ENCODE measurements at regions not wholly inside any gene's neighbourhood (a gene's known extent, or its start where the extent isn't known, plus 50 kb on each side); places are given as distances from the start of the nearest gene placed in this dataset.
"Not testable (repeated sequence)": the region's sequence is repeated elsewhere in the genome, so short reads cannot be mapped to it uniquely, and the experiment has no call there.

- DNase-seq (ENCODE audit: low spot score), result peak; percentile 93
Observed at GRCh38 chr5:93359296-93359959, 221.6 kb downstream of the NR2F1-AS1 start.

- no peak for DNase-seq (ENCODE audit: low spot score)
Observed at GRCh38 chr5:93358176-93358575, 222.8 kb downstream of the NR2F1-AS1 start.

- no peak for DNase-seq (ENCODE audit: low spot score)
Observed at GRCh38 chr5:93357686-93358085, 223.3 kb downstream of the NR2F1-AS1 start.

GRCh38 chr5:93355691-93356090 lies 225.3 kb downstream of the NR2F1-AS1 start:
- no peak for DNase-seq (ENCODE audit: low spot score)

- DNase-seq (ENCODE audit: low spot score), result no peak
Observed at GRCh38 chr5:93352186-93352585, 228.8 kb downstream of the NR2F1-AS1 start.

- DNase-seq (ENCODE audit: low spot score), result no peak
Observed at GRCh38 chr5:93349613-93350012, 231.4 kb downstream of the NR2F1-AS1 start.

GRCh38 chr5:93348231-93348630 lies 232.8 kb downstream of the NR2F1-AS1 start:
- no peak for DNase-seq (ENCODE audit: low spot score)

GRCh38 chr5:93346850-93347249 lies 234.2 kb downstream of the NR2F1-AS1 start:
- DNase-seq (ENCODE audit: low spot score), result not testable (repeated sequence)

- DNase-seq (ENCODE audit: low spot score), result no peak
Observed at GRCh38 chr5:93346301-93346700, 234.7 kb downstream of the NR2F1-AS1 start.

- no peak for DNase-seq (ENCODE audit: low spot score)
Observed at GRCh38 chr5:93343570-93343969, 237.4 kb downstream of the NR2F1-AS1 start.

- DNase-seq (ENCODE audit: low spot score), result no peak
Observed at GRCh38 chr5:93342563-93343061, 238.4 kb downstream of the NR2F1-AS1 start.

- no peak for DNase-seq (ENCODE audit: low spot score)
Observed at GRCh38 chr5:93340881-93341280, 240.1 kb downstream of the NR2F1-AS1 start.

GRCh38 chr5:93337138-93337537 lies 243.9 kb downstream of the NR2F1-AS1 start:
- no peak for DNase-seq (ENCODE audit: low spot score)

- no peak for DNase-seq (ENCODE audit: low spot score)
Observed at GRCh38 chr5:93336330-93337110, 244.5 kb downstream of the NR2F1-AS1 start.

- no peak for DNase-seq (ENCODE audit: low spot score)
Observed at GRCh38 chr5:93331863-93332262, 249.2 kb downstream of the NR2F1-AS1 start.

- no peak for DNase-seq (ENCODE audit: low spot score)
Observed at GRCh38 chr5:93331241-93331640, 249.8 kb downstream of the NR2F1-AS1 start.

GRCh38 chr5:93330506-93330905 lies 250.5 kb downstream of the NR2F1-AS1 start:
- no peak for DNase-seq (ENCODE audit: low spot score)

- no peak for DNase-seq (ENCODE audit: low spot score)
Observed at GRCh38 chr5:93329756-93330155, 251.3 kb downstream of the NR2F1-AS1 start.

GRCh38 chr5:93328833-93329232 lies 252.2 kb downstream of the NR2F1-AS1 start:
- DNase-seq (ENCODE audit: low spot score), result no peak

GRCh38 chr5:93327605-93328004 lies 253.4 kb downstream of the NR2F1-AS1 start:
- no peak for DNase-seq (ENCODE audit: low spot score)

- no peak for DNase-seq (ENCODE audit: low spot score)
Observed at GRCh38 chr5:93325946-93326345, 255.1 kb downstream of the NR2F1-AS1 start.

- DNase-seq (ENCODE audit: low spot score), result no peak
Observed at GRCh38 chr5:93322974-93323860, 257.8 kb downstream of the NR2F1-AS1 start.
